Testis (tissue), 2 donors: ENCODE measurements at regions not wholly inside any gene's neighbourhood (a gene's known extent, or its start where the extent isn't known, plus 50 kb on each side); places are given as distances from the start of the nearest gene placed in this dataset.

Source experiments
- POLR2A ChIP-seq: fragments of 450-650 bp; IDR thresholded peaks from one replicate; pipeline ENCODE4 v1.6.1; 2017; ENCODE audit warnings: antibody characterized with exemption, mild to moderate bottlenecking, moderate library complexity
- TF ChIP-seq, protein P1 (sequence below), 3 experiments: fragments of 450-650 bp in 2 of 3; fragments of 200-600 bp in 1 of 3; sonication (generic) in 1 of 3; IDR thresholded peaks; one replicate each; pipeline ENCODE4 v1.5.1; 2016 to 2019; ENCODE audit warnings: antibody characterized with exemption in 3 of 3, mild to moderate bottlenecking in 2 of 3, moderate library complexity in 1 of 3

DNA sequence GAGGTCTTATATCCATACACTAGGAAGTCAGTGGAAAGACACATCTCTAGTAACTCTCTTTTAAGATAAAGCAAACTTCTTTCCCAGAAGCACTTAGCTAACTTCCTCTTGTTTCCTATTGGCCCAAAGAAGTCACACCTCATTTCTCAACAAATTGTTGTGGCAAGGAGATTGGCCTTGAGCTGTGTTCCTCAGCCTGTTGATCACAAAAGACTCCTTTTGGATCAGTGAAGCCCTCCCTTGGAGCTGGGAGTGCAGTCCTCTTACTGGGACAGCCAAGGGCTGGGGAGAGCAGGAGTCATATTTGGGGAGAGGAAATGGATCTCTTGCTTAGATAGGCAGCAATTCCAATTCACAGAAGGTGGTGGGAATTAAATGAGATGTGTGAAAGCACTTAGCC, 51.2 kb upstream of the DAPL1 start:
- TF ChIP-seq, protein P1, sequence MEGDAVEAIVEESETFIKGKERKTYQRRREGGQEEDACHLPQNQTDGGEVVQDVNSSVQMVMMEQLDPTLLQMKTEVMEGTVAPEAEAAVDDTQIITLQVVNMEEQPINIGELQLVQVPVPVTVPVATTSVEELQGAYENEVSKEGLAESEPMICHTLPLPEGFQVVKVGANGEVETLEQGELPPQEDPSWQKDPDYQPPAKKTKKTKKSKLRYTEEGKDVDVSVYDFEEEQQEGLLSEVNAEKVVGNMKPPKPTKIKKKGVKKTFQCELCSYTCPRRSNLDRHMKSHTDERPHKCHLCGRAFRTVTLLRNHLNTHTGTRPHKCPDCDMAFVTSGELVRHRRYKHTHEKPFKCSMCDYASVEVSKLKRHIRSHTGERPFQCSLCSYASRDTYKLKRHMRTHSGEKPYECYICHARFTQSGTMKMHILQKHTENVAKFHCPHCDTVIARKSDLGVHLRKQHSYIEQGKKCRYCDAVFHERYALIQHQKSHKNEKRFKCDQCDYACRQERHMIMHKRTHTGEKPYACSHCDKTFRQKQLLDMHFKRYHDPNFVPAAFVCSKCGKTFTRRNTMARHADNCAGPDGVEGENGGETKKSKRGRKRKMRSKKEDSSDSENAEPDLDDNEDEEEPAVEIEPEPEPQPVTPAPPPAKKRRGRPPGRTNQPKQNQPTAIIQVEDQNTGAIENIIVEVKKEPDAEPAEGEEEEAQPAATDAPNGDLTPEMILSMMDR (IDR thresholded peaks at IDR 0.05), result no peak
- no peak for TF ChIP-seq POLR2A
